ENCODE measurements at regions not wholly inside any gene's neighbourhood (a gene's known extent, or its start where the extent isn't known, plus 50 kb on each side); places are given as distances from the start of the nearest gene placed in this dataset.

DNA sequence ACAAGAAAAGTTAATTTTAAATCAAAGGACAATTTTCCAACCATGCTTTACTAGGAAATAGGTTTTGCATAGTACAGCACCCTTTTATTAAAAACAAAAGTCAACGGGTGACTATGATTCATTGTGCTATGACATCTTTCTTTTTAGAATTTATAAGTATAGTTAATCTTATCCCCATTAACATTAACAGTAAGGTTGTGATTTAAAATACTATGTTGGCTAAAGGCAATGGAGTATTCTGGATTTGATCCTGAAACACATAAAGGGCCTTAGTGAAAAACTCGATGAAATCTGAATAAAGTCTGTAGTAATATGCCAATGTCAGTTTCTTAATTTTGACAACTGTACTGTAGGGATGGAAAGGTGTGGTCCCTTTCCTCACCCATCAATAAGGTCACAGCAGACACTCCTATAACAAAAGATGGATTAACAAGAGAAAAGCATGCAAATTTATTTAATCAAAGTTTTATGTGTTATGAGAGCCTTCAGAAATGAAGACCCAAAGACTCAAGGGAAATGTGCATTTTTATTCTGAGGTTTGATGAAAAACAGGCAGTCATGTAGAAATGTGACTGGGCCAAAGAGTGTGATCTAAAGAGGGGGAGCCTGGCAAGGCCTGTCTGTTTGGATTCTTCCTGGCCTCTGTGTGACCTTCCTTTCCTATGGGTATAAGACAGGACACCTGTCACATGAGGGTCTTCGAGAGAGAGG is 731.4 kb downstream of the TSN start:
- WGBS, 3 donors = 58 to 66% (median 58%) methylated on average over 3 of the region's 3 CpGs

DNA sequence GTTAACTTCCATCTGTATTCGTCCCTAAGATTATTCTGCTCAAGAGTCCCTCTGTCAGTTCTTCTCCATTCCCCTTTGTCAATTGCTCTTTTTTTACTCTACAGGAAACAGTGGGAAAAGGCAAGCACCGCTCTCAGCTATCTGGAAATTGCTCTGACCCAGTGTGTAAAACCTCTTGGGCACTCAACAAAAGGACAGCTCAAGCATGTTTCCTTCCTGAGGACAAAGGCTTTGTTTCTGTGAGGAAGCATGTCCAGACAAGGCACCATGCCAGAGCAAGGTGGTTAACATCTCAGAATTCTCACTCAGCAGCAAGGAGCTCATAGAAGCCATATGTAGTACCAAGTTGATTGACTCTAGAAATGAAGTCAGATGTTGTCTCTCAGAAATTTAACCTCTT is 735.6 kb downstream of the TSN start:
- peaks cover 0 to 2% (median 0%) of the 10 kb centered on the region in 3 donors for H3K27me3 ChIP-seq (ENCODE audit: insufficient read depth in 3 of 3, low read length in 2 of 3)
- 70 to 75% (median 72%) methylated on average over 2 of the region's 2 CpGs for WGBS, 3 donors
- no peak overlapping the region for H3K4me3 ChIP-seq
- intact Hi-C loops (cut with DNase I) = no loop called here
- TF ChIP-seq, protein P1, sequence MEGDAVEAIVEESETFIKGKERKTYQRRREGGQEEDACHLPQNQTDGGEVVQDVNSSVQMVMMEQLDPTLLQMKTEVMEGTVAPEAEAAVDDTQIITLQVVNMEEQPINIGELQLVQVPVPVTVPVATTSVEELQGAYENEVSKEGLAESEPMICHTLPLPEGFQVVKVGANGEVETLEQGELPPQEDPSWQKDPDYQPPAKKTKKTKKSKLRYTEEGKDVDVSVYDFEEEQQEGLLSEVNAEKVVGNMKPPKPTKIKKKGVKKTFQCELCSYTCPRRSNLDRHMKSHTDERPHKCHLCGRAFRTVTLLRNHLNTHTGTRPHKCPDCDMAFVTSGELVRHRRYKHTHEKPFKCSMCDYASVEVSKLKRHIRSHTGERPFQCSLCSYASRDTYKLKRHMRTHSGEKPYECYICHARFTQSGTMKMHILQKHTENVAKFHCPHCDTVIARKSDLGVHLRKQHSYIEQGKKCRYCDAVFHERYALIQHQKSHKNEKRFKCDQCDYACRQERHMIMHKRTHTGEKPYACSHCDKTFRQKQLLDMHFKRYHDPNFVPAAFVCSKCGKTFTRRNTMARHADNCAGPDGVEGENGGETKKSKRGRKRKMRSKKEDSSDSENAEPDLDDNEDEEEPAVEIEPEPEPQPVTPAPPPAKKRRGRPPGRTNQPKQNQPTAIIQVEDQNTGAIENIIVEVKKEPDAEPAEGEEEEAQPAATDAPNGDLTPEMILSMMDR (IDR thresholded peaks at IDR 0.05) = no peak
- H3K27ac ChIP-seq = no peak overlapping the region
- no peaks in the 10 kb centered on the region for H3K9me3 ChIP-seq
- DNase-seq = no peak
- H3K4me1 ChIP-seq = no peaks in the 10 kb centered on the region
- no peaks in the 10 kb centered on the region for H3K36me3 ChIP-seq (ENCODE audit: insufficient read depth in 1 of 2, low read depth in 1 of 2)
- no peak for ATAC-seq

More for the DNA sequence above, 731.4 kb downstream of the TSN start:
- Histone ChIP-seq H3K4me1 (no peaks in the 10 kb centered on the region), H3K9me3 (no peaks in the 10 kb centered on the region), H3K4me3 (no peak overlapping the region), H3K27me3 (ENCODE audit: insufficient read depth in 3 of 3, low read length in 2 of 3) (peaks cover 0 to 2% (median 0%) of the 10 kb centered on the region in 3 donors), H3K36me3 (ENCODE audit: insufficient read depth in 1 of 2, low read depth in 1 of 2) (no peaks in the 10 kb centered on the region), H3K27ac (no peak overlapping the region)
- DNase-seq = no peak
- ATAC-seq = no peak
- TF ChIP-seq, protein P1 (IDR thresholded peaks at IDR 0.05) = no peak
- intact Hi-C loops (cut with DNase I) = no loop called here

DNA sequence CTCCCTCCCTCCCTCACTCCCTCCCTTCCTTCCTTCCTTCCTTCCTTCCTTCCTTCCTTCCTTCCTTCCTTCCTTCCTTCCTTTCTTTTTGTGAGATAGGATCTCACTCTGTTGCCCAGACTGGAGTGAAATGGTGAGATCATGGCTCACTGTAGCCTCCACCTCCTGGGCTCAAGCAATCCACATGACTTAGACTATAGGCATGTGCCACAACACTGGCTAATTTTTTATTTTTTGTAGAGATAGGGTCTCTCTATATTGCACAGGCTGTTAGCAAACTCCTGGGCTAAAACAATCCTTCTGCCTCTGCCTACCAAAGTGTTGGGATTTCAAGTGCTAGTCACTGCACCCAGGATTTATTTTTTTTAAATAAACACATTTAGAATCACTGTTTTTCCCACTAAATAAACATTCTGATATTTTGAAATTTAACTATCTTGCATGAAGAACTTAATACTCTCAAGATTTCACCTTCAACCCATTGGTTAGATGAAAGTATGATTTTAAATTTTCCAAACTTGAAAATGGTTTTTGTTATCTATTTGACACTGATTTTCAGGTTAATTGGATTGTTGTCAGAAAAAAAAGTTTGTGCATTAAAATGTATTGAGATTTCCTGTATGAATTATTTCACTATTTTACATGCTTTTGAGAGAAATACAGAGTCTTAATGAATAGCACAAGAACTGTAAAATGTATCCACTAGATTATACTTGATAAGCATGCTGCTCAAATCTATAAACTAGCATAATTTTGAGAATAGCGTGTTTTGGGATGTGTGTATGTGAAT is 745.1 kb downstream of the TSN start:
- intact Hi-C loops (cut with DNase I) = no loop called here
- TF ChIP-seq, protein P1 (IDR thresholded peaks at IDR 0.05) = no peak
- DNase-seq = no peak
- Histone ChIP-seq H3K9me3 (no peaks in the 10 kb centered on the region), H3K4me3 (no peak overlapping the region), H3K4me1 (no peaks in the 10 kb centered on the region), H3K27me3 (ENCODE audit: insufficient read depth in 3 of 3, low read length in 2 of 3) (no peaks in the 10 kb centered on the region), H3K27ac (no peak overlapping the region), H3K36me3 (ENCODE audit: insufficient read depth in 1 of 2, low read depth in 1 of 2) (no peaks in the 10 kb centered on the region)
- WGBS, 3 donors = 80 to 96% (median 83%) methylated on average over 1 of the region's 1 CpG
- ATAC-seq = no peak

DNA sequence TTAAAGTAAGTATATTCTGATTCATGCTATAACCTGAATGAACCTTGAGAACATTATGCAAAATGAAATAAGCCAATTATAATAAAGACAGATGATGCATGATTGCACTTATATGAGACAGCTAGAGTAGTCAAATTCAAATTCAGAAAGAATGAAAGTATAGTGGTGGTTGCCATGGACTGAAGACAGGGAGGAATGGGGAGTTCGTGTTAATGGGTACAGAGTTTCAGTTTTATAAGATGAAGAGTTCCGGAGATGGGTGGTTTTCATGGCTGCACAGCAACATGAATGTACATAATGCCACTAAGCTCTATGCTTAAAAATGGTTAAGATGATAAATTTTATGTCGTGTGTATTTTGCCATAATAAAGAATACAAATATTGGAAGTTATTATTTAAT is 751.2 kb downstream of the TSN start:
- WGBS, 3 donors = 87 to 89% (median 87%) methylated on average over 3 of the region's 3 CpGs
- ATAC-seq (no peak), DNase-seq (no peak)
- intact Hi-C loops (cut with DNase I) = no loop called here
- Histone ChIP-seq H3K9me3 (no peaks in the 10 kb centered on the region), H3K27ac (no peak overlapping the region), H3K36me3 (ENCODE audit: insufficient read depth in 1 of 2, low read depth in 1 of 2) (no peaks in the 10 kb centered on the region), H3K27me3 (ENCODE audit: insufficient read depth in 3 of 3, low read length in 2 of 3) (no peaks in the 10 kb centered on the region), H3K4me3 (no peak overlapping the region), H3K4me1 (no peaks in the 10 kb centered on the region)
- TF ChIP-seq, protein P1 (IDR thresholded peaks at IDR 0.05) = no peak
